DND-41 (cell line): ENCODE measurements at regions not wholly inside any gene's neighbourhood (a gene's known extent, or its start where the extent isn't known, plus 50 kb on each side); places are given as distances from the start of the nearest gene placed in this dataset.

Experiments
- EZH2 ChIP-seq: IDR thresholded peaks from 3 replicates; pipeline ENCODE4 v1.6.1; 2012; ENCODE audit warnings: borderline replicate concordance, low read depth, mild to moderate bottlenecking, moderate library complexity, low read length, inconsistent platforms; ENCODE audit not compliant: severe bottlenecking
- TF ChIP-seq, protein P1 (sequence below): IDR thresholded peaks from 2 replicates; pipeline ENCODE4 v1.5.1; 2012; ENCODE audit warnings: borderline replicate concordance, low read length, moderate library complexity, mild to moderate bottlenecking; ENCODE audit not compliant: poor library complexity, severe bottlenecking; ENCODE audit errors: extremely low read depth

DNA sequence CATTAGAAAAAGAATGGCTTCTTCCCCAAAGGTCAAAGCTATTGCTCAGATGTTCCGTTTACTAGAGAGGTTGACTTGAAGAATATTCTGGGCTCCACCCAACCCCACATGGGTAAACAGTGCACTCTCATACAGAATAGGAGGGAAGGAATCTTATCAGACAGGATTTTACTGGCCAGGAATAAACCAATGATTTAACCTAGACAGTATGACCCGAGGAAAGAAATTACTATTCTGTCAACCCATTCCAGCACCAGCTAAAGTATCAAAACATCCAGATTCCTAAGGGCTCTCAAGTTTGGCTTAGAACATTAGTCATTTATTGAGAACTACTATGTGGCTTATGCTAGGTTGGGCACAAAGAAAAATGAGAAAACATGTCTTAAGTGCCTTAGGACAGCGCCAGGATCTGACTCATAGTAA, 493.6 kb upstream of the KLF4 start:
- TF ChIP-seq, protein P1, sequence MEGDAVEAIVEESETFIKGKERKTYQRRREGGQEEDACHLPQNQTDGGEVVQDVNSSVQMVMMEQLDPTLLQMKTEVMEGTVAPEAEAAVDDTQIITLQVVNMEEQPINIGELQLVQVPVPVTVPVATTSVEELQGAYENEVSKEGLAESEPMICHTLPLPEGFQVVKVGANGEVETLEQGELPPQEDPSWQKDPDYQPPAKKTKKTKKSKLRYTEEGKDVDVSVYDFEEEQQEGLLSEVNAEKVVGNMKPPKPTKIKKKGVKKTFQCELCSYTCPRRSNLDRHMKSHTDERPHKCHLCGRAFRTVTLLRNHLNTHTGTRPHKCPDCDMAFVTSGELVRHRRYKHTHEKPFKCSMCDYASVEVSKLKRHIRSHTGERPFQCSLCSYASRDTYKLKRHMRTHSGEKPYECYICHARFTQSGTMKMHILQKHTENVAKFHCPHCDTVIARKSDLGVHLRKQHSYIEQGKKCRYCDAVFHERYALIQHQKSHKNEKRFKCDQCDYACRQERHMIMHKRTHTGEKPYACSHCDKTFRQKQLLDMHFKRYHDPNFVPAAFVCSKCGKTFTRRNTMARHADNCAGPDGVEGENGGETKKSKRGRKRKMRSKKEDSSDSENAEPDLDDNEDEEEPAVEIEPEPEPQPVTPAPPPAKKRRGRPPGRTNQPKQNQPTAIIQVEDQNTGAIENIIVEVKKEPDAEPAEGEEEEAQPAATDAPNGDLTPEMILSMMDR: no peak
- TF ChIP-seq EZH2: no peak
